H9 (cell line): ENCODE measurements at regions not wholly inside any gene's neighbourhood (a gene's known extent, or its start where the extent isn't known, plus 50 kb on each side); places are given as distances from the start of the nearest gene placed in this dataset.
A peak's percentile ranks its signal among the peaks of the same experiment; 100 is the strongest.

Experiments
- DNase-seq: peaks from one replicate; pipeline ENCODE4 v3.0.0-alpha.2; 2017
- H2AFZ ChIP-seq: one replicate; pipeline ENCODE4 v1.6.1; 2013; ENCODE audit warnings: mild to moderate bottlenecking, low read length, control low read depth, moderate library complexity
- H2AK5ac ChIP-seq: 2 replicates; pipeline ENCODE4 v1.6.1; 2013; ENCODE audit warnings: low read length, control low read depth, mixed read lengths; ENCODE audit not compliant: insufficient read length
- H2BK120ac ChIP-seq: one replicate; pipeline ENCODE4 v1.6.1; 2013; ENCODE audit warnings: low read depth, mild to moderate bottlenecking, low read length, control low read depth, inconsistent platforms; ENCODE audit not compliant: poor library complexity, severe bottlenecking
- H2BK12ac ChIP-seq: 2 replicates; pipeline ENCODE4 v1.6.1; 2013; ENCODE audit warnings: low read length, control low read depth, mixed read lengths, low read depth; ENCODE audit not compliant: insufficient read length
- H2BK15ac ChIP-seq: 2 replicates; pipeline ENCODE4 v1.6.1; 2013; ENCODE audit warnings: low read depth, low read length, control low read depth
- H2BK20ac ChIP-seq: one replicate; pipeline ENCODE4 v1.6.1; 2013; ENCODE audit warnings: low read depth, mild to moderate bottlenecking, low read length, control low read depth, inconsistent platforms; ENCODE audit not compliant: poor library complexity, severe bottlenecking
- H2BK5ac ChIP-seq: 2 replicates; pipeline ENCODE4 v1.6.1; 2013; ENCODE audit warnings: low read length, control low read depth, mixed read lengths; ENCODE audit not compliant: insufficient read length
- H3K14ac ChIP-seq: 2 replicates; pipeline ENCODE4 v1.6.1; 2013; ENCODE audit warnings: low read length, control low read depth; ENCODE audit not compliant: insufficient read depth
- H3K18ac ChIP-seq: 2 replicates; pipeline ENCODE4 v1.6.1; 2013; ENCODE audit warnings: low read depth, mild to moderate bottlenecking, mixed read lengths, low read length, control low read depth; ENCODE audit not compliant: insufficient read length
- H3K23ac ChIP-seq: 2 replicates; pipeline ENCODE4 v1.6.1; 2013; ENCODE audit warnings: low read length, control low read depth, mixed read lengths, low read depth; ENCODE audit not compliant: insufficient read length
- H3K23me2 ChIP-seq: 2 replicates; pipeline ENCODE4 v1.6.1; 2013; ENCODE audit warnings: low read depth, mild to moderate bottlenecking, mixed read lengths, low read length, control low read depth; ENCODE audit not compliant: insufficient read length, poor library complexity, severe bottlenecking
- H3K27ac ChIP-seq: 2 replicates; pipeline ENCODE4 v1.5.1; 2013; ENCODE audit warnings: low read length, control low read depth, mixed read lengths, low read depth; ENCODE audit not compliant: insufficient read length
- H3K27me3 ChIP-seq: 2 replicates; pipeline ENCODE4 v1.6.1; 2013; ENCODE audit warnings: low read length, control low read depth, inconsistent platforms; ENCODE audit not compliant: insufficient read depth
- H3K4ac ChIP-seq: 2 replicates; pipeline ENCODE4 v1.6.1; 2013; ENCODE audit warnings: low read depth, mild to moderate bottlenecking, control low read depth, inconsistent platforms, low read length, moderate library complexity
- H3K4me1 ChIP-seq: 2 replicates; pipeline ENCODE4 v1.6.1; 2013; ENCODE audit warnings: low read length, control low read depth, inconsistent platforms; ENCODE audit not compliant: insufficient read depth
- H3K4me2 ChIP-seq: 2 replicates; pipeline ENCODE4 v1.6.1; 2013; ENCODE audit warnings: low read length, control low read depth, mixed read lengths; ENCODE audit not compliant: insufficient read length, insufficient read depth
- H3K56ac ChIP-seq: 2 replicates; pipeline ENCODE4 v1.6.1; 2013; ENCODE audit warnings: low read depth, mild to moderate bottlenecking, mixed read lengths, low read length, control low read depth; ENCODE audit not compliant: insufficient read length
- H3K79me1 ChIP-seq: 2 replicates; pipeline ENCODE4 v1.6.1; 2013; ENCODE audit warnings: low read depth, mild to moderate bottlenecking, moderate library complexity, low read length, control low read depth, inconsistent platforms; ENCODE audit not compliant: insufficient read depth, poor library complexity, severe bottlenecking
- H3K79me2 ChIP-seq: 2 replicates; pipeline ENCODE4 v1.6.1; 2013; ENCODE audit warnings: low read length, control low read depth, inconsistent platforms; ENCODE audit not compliant: insufficient read depth
- H3K9ac ChIP-seq: 2 replicates; pipeline ENCODE4 v1.6.1; 2013; ENCODE audit warnings: low read length, control low read depth, mixed read lengths; ENCODE audit not compliant: insufficient read length; ENCODE audit errors: extremely low read depth
- H3K9me3 ChIP-seq: one replicate; pipeline ENCODE4 v1.6.1; 2013; ENCODE audit warnings: low read depth, low read length, inconsistent platforms; ENCODE audit not compliant: control insufficient read depth
- H3T11ph ChIP-seq: one replicate; pipeline ENCODE4 v1.6.1; 2013; ENCODE audit warnings: mild to moderate bottlenecking, low read length, control low read depth, inconsistent platforms
- H4K20me1 ChIP-seq: one replicate; pipeline ENCODE4 v1.6.1; 2013; ENCODE audit not compliant: control insufficient read depth, insufficient read length, insufficient read depth
- H4K5ac ChIP-seq: 2 replicates; pipeline ENCODE4 v1.6.1; 2013; ENCODE audit warnings: low read depth, mild to moderate bottlenecking, mixed read lengths, low read length, control low read depth; ENCODE audit not compliant: insufficient read length
- H4K8ac ChIP-seq: replicated peaks from 2 replicates; pipeline ENCODE4 v1.6.1; 2013; ENCODE audit warnings: low read length, control low read depth, mixed read lengths, low read depth; ENCODE audit not compliant: insufficient read length
- H4K91ac ChIP-seq: 2 replicates; pipeline ENCODE4 v1.6.1; 2013; ENCODE audit warnings: low read depth, mild to moderate bottlenecking, moderate library complexity, mixed read lengths, low read length, control low read depth; ENCODE audit not compliant: insufficient read length
- H3K27ac Mint-ChIP-seq, 3 experiments: 2 replicates in 2 of 3; 3 replicates in 1 of 3; pipeline ENCODE4 v1.8.0; 2020 to 2021; ENCODE audit warnings: mixed read lengths in 3 of 3, mild to moderate bottlenecking in 1 of 3, moderate library complexity in 1 of 3
- H3K27me3 Mint-ChIP-seq: 2 replicates; pipeline ENCODE4 v1.8.0; 2021; ENCODE audit warnings: low read depth, mild to moderate bottlenecking, moderate library complexity, mixed read lengths
- H3K36me3 Mint-ChIP-seq, 3 experiments: 2 replicates in 2 of 3; 3 replicates in 1 of 3; pipeline ENCODE4 v1.8.0; 2020 to 2021; ENCODE audit warnings: low read depth in 3 of 3, mixed read lengths in 3 of 3; ENCODE audit not compliant: insufficient read depth in 1 of 3
- H3K4me1 Mint-ChIP-seq, 2 experiments: 2 replicates each; pipeline ENCODE4 v1.8.0; 2020; ENCODE audit warnings: mixed read lengths in 2 of 2
- H3K4me3 Mint-ChIP-seq, 2 experiments: 2 replicates in 1 of 2; 3 replicates in 1 of 2; pipeline ENCODE4 v1.8.0; 2020 to 2021; ENCODE audit warnings: mild to moderate bottlenecking in 2 of 2, mixed read lengths in 2 of 2, moderate library complexity in 1 of 2
- H3K9me3 Mint-ChIP-seq, 2 experiments: 2 replicates in 1 of 2; 3 replicates in 1 of 2; pipeline ENCODE4 v1.8.0; 2020; ENCODE audit warnings: mild to moderate bottlenecking in 2 of 2, mixed read lengths in 2 of 2, moderate library complexity in 1 of 2
- WGBS: extraction: QIAGEN DNeasy Blood & Tissue Kit; methylation state at CpG from one replicate; pipeline ENCODE4 v1.1.7; 2013; ENCODE audit warnings: missing lambda C conversion rate, low lambda C conversion rate, mixed read lengths; ENCODE audit not compliant: insufficient read length; ENCODE audit errors: extremely low coverage; 5-methylcytosine and 5-hydroxymethylcytosine counted together
- TF ChIP-seq, protein P1 (sequence below): fragments of 200-600 bp; sonication (generic); conservative IDR thresholded peaks from 3 replicates; pipeline ENCODE4 v1.8.0; 2021; ENCODE audit warnings: antibody characterized with exemption, mild to moderate bottlenecking

DNA sequence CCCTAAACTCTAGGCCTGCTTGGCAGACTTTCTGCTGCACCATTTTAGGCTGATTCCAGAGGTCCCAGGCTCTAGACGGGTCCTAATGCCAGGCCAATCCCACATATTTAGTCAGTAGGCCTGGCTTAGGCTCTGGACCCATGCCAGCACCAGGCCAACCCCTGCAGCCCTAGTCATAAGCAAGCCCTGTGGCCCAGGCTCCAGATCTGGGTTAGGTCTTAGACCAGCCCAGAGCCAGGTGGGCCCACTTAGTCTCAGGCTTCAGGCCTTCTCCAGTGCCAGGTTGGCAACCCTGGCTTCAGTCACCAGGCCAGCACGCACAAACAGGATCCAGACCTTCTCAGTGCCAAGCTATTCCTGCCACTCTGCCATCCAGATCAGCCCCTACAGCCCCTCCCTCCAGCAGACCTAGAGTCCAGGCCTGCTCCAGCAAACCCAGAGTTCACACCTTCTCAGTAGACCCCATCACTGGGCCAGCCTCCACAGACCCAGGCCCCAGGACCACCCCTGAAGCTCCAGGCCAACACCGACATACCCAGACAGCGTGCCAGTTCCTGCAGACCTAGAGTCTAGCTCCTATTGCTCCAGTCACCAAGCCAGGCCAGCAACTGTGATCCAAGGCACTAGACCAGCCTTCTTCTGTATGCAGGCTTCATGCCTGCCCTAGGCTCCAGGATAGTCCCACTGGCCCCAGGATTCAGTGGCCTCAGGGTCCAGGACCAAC, 467.6 kb downstream of the RWDD3 start:
- Histone ChIP-seq H3K9ac (no peak overlapping the region), H3K14ac (no peak overlapping the region; the same call in 1 of the 2 replicates), H3K56ac (no peak overlapping the region), H3K27me3 (no peaks in the 10 kb centered on the region), H2BK5ac (no peak overlapping the region), H4K8ac (no peak overlapping the region), H4K20me1 (no peaks in the 10 kb centered on the region), H3T11ph (no peak overlapping the region), H3K4me1 (no peaks in the 10 kb centered on the region), H2BK12ac (no peak overlapping the region), H4K5ac (no peak overlapping the region), H3K4me2 (no peak overlapping the region), H2AK5ac (no peak overlapping the region), H3K9me3 (peaks cover 4% of the 10 kb centered on the region), H3K23me2 (no peaks in the 10 kb centered on the region), H2BK20ac (no peak overlapping the region), H3K79me1 (no peaks in the 10 kb centered on the region), H3K18ac (peak overlapping the region; percentile 24), H3K4ac (no peak overlapping the region), H2AFZ (no peak overlapping the region), H3K23ac (no peak overlapping the region), H4K91ac (no peak overlapping the region), H3K27ac (no peak overlapping the region), H3K79me2 (no peaks in the 10 kb centered on the region), H2BK15ac (no peak overlapping the region), H2BK120ac (no peak overlapping the region)
- Mint-ChIP-seq H3K36me3 (peaks cover 12 to 46% (median 16%) of the 10 kb centered on the region in 3 experiments; a peak in 6 of 7 replicates), H3K4me1 (peaks cover 12 to 21% of the 10 kb centered on the region in 2 experiments), H3K27me3 (no peaks in the 10 kb centered on the region), H3K27ac (peak overlapping the region in 2 of 3 experiments; percentile 75 to 83; a peak in 3 of 7 replicates), H3K9me3 (peaks cover 27 to 32% of the 10 kb centered on the region in 2 experiments), H3K4me3 (no peak overlapping the region)
- TF ChIP-seq, protein P1, sequence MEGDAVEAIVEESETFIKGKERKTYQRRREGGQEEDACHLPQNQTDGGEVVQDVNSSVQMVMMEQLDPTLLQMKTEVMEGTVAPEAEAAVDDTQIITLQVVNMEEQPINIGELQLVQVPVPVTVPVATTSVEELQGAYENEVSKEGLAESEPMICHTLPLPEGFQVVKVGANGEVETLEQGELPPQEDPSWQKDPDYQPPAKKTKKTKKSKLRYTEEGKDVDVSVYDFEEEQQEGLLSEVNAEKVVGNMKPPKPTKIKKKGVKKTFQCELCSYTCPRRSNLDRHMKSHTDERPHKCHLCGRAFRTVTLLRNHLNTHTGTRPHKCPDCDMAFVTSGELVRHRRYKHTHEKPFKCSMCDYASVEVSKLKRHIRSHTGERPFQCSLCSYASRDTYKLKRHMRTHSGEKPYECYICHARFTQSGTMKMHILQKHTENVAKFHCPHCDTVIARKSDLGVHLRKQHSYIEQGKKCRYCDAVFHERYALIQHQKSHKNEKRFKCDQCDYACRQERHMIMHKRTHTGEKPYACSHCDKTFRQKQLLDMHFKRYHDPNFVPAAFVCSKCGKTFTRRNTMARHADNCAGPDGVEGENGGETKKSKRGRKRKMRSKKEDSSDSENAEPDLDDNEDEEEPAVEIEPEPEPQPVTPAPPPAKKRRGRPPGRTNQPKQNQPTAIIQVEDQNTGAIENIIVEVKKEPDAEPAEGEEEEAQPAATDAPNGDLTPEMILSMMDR, result no peak
- no peak for DNase-seq
- no CpG with 5 or more reads among the region's 4 CpGs for WGBS
